Heart left ventricle (tissue), 16 donors: ENCODE measurements at regions not wholly inside any gene's neighbourhood (a gene's known extent, or its start where the extent isn't known, plus 50 kb on each side); places are given as distances from the start of the nearest gene placed in this dataset.

ENCODE experiments used
- ATAC-seq, 4 donors: fragments of 200-7000 bp; cut with Tn5 transposase; one replicate each; pipeline ENCODE4 v1.9.1; 2020 to 2022; ENCODE audit warnings: moderate library complexity in 4 of 4, mild to moderate bottlenecking in 3 of 4, moderate number of reproducible peaks in 1 of 4
- DNase-seq, 5 donors: peaks; one replicate each; pipeline ENCODE4 v3.0.0-alpha.2; 2020
- H3K27ac ChIP-seq, 12 donors: fragments of 200-600 bp; sonication (generic) in 4 of 12; one replicate each; pipeline versions ENCODE4 v1.5.0 to v1.8.0; 2016 to 2022; ENCODE audit warnings: mild to moderate bottlenecking in 2 of 12
- H3K27me3 ChIP-seq, 9 donors: fragments of 200-600 bp; sonication (generic) in 2 of 9; one replicate each; pipeline versions ENCODE4 v1.5.1 to v1.8.0; 2016 to 2022; ENCODE audit warnings: mild to moderate bottlenecking in 3 of 9
- H3K36me3 ChIP-seq, 9 donors: fragments of 200-600 bp; sonication (generic) in 2 of 9; one replicate each; pipeline versions ENCODE4 v1.5.0 to v1.8.0; 2018 to 2022; ENCODE audit warnings: mild to moderate bottlenecking in 2 of 9
- H3K4me1 ChIP-seq, 12 donors: fragments of 200-600 bp; sonication (generic) in 4 of 12; one replicate each; pipeline versions ENCODE4 v1.5.0 to v1.8.0; 2016 to 2022; ENCODE audit warnings: mild to moderate bottlenecking in 3 of 12
- H3K4me3 ChIP-seq, 12 donors: fragments of 200-600 bp; sonication (generic) in 4 of 12; one replicate each; pipeline versions ENCODE4 v1.5.0 to v1.8.0; 2017 to 2022; ENCODE audit warnings: mild to moderate bottlenecking in 9 of 12, moderate library complexity in 4 of 12
- H3K9me3 ChIP-seq, 12 donors: fragments of 200-600 bp; sonication (generic) in 4 of 12; one replicate each; pipeline versions ENCODE4 v1.5.0 to v1.8.0; 2016 to 2022; ENCODE audit warnings: mild to moderate bottlenecking in 1 of 12
- POLR2A ChIP-seq, 2 donors: fragments of 450-650 bp; IDR thresholded peaks; one replicate each; pipeline ENCODE4 v1.6.1; 2017; ENCODE audit warnings: antibody characterized with exemption in 2 of 2, mild to moderate bottlenecking in 2 of 2, moderate library complexity in 2 of 2
- WGBS, 4 donors: extraction: QIAGEN DNeasy Blood & Tissue Kit in 2 of 4; methylation state at CpG; one replicate each; pipeline versions ENCODE4 v1.1.5 to v1.1.7; 2013 to 2018; 5-methylcytosine and 5-hydroxymethylcytosine counted together
- intact Hi-C, 10 donors: fragments of 100-400 bp; cut with DNase I; formaldehyde crosslinking; loops; one replicate each; pipeline versions ENCODE4 v1.11.1 to v1.14.2; 2022
- TF ChIP-seq, protein P1 (sequence below), 12 donors: fragments of 200-600 bp; sonication (generic) in 4 of 12; IDR thresholded peaks; one replicate each; pipeline versions ENCODE4 v1.5.0 to v1.8.0; 2018 to 2022; ENCODE audit warnings: antibody characterized with exemption in 12 of 12, mild to moderate bottlenecking in 5 of 12
- donor health status: ischemic (EF 13 %, LVEDD 7.1; RV severe dilation, severe dysfunction).
- donor health status: healthy with polysubstance abuse.
- donor health status: DM: no; HTN: yes; CAD: no.
- donor health status: DM: no; HTN: no; CAD: no.
- donor health status: ischemic (EF 25% LVEDD 6.9; RV normal size, moderate dysfunction).
- donor health status: ischemic (EF 25% LVEDD 5.7; RV mildly dilated, moderate dysfunction).
- donor health status: healthy.
- donor health status: DM: yes; HTN: yes; CAD: no.
- donor health status: ischemic (EF 35%, LVEDD 5.7; RV mildly dilated, moderate dysfunction).
- donor health status: nonischemic (EF 11% LVEDD 7.7; RV severe dilation, severe dysfunction).
- donor health status: DM: yes; HTN: yes; CAD: no.
- donor health status: PGD.
- donor health status: ischemic (EF 29% LVEDD 5.4; RV normal size, mild dysfunction).
- donor health status: nonischemic (EF 23%, LVEDD 6.1; RV moderate dilation, normal function).

DNA sequence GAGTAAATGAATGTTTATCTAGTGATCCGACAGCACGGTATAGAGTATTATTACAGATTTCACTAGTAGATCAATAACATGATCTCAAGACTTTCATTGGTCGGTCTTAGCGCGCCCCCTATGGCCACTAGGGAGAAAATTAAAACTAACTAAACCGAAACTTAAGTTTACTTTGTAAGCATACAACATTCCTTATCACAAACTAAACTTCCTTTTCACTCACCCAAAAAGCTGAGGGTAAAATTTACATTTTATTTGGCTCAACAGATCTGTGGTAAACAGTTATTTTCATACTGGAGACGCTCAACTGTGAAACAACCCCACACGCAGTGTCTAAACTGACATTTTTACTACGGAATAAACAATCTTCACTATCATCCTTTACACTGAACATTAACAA, 215.6 kb upstream of the MAP2 start:
- Histone ChIP-seq H3K4me1 (no peaks in the 10 kb centered on the region), H3K36me3 (no peaks in the 10 kb centered on the region), H3K9me3 (no peaks in the 10 kb centered on the region), H3K4me3 (peak overlapping the region in 3 of 12 donors; percentile 27 to 31 (median 30)), H3K27ac (no peak overlapping the region), H3K27me3 (no peaks in the 10 kb centered on the region)
- ATAC-seq (no peak), DNase-seq (no peak)
- intact Hi-C loops = loop anchor here in 3 of 10 donors (5.0 to 10.0 kb wide), 2 partner anchors 741 to 743 kb away; no protein-coding TSS in a partner anchor
- TF ChIP-seq, protein P1, sequence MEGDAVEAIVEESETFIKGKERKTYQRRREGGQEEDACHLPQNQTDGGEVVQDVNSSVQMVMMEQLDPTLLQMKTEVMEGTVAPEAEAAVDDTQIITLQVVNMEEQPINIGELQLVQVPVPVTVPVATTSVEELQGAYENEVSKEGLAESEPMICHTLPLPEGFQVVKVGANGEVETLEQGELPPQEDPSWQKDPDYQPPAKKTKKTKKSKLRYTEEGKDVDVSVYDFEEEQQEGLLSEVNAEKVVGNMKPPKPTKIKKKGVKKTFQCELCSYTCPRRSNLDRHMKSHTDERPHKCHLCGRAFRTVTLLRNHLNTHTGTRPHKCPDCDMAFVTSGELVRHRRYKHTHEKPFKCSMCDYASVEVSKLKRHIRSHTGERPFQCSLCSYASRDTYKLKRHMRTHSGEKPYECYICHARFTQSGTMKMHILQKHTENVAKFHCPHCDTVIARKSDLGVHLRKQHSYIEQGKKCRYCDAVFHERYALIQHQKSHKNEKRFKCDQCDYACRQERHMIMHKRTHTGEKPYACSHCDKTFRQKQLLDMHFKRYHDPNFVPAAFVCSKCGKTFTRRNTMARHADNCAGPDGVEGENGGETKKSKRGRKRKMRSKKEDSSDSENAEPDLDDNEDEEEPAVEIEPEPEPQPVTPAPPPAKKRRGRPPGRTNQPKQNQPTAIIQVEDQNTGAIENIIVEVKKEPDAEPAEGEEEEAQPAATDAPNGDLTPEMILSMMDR (IDR thresholded peaks at IDR 0.05) = peak in 9 of 12 donors; percentile 32 to 60 (median 50)
- TF ChIP-seq POLR2A (IDR thresholded peaks at IDR 0.05) = no peak
- 26 to 47% (median 40%) methylated on average over 9 of the region's 9 CpGs for WGBS, 4 donors

DNA sequence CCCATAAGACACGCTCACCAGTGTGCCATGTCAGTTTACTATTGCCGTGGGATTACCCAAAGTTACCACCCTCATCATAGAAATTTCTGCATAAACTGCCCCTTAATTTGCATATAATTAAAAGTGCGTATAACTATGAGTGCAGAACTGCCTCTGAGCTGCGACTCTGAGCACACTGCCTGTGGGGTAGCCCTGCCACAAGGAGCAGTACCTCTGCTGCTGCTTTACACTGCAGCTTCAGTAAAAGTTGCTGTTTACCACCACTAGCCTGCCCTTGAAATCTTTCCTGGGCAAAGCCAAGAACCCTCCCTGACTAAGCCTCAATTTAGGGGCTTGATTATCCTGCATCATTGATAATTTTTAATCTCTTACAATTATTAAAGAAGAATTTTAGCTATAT, 213.9 kb upstream of the MAP2 start:
- Histone ChIP-seq H3K9me3 (peaks cover 0 to 2% (median 0%) of the 10 kb centered on the region in 12 donors), H3K4me1 (no peaks in the 10 kb centered on the region), H3K27ac (no peak overlapping the region), H3K4me3 (no peak overlapping the region), H3K36me3 (no peaks in the 10 kb centered on the region), H3K27me3 (no peaks in the 10 kb centered on the region)
- no peak for ATAC-seq
- no peak for TF ChIP-seq POLR2A (IDR thresholded peaks at IDR 0.05)
- TF ChIP-seq, protein P1 (IDR thresholded peaks at IDR 0.05) = no peak
- intact Hi-C loops = loop anchor here in 3 of 10 donors (5.0 to 10.0 kb wide), 2 partner anchors 743 to 745 kb away; no protein-coding TSS in a partner anchor
- DNase-seq = no peak
- WGBS, 4 donors = 87 to 89% (median 88%) methylated on average over 4 of the region's 4 CpGs

DNA sequence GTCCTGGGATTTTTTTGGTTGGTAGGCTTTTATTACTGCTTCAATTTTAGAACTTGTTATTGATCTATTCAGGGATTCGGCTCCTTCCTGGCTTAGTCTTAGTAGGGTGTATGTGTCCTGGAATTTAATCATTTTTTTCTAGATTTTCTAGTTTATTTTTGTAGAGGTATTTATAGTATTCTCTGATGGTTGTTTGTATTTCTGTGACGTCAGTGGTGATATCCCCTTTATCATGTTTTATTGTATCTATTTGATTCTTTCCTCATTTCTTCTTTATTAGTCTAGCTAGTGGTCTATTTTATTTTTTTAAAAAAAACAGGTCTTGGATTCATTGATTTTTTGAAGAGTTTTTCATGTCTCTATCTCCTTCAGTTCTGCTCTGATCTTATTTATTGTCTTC, 193.3 kb upstream of the MAP2 start:
- H3K27ac ChIP-seq = no peak overlapping the region
- 64 to 74% (median 70%) methylated on average over 2 of the region's 2 CpGs for WGBS, 4 donors
- intact Hi-C loops = no loop called here
- no peak for ATAC-seq
- peaks cover 0 to 4% (median 0%) of the 10 kb centered on the region in 12 donors for H3K9me3 ChIP-seq
- no peaks in the 10 kb centered on the region for H3K36me3 ChIP-seq
- H3K4me1 ChIP-seq = no peaks in the 10 kb centered on the region
- no peak overlapping the region for H3K4me3 ChIP-seq
- no peak for DNase-seq
- no peaks in the 10 kb centered on the region for H3K27me3 ChIP-seq
- TF ChIP-seq, protein P1 (IDR thresholded peaks at IDR 0.05) = no peak
- TF ChIP-seq POLR2A (IDR thresholded peaks at IDR 0.05) = no peak

DNA sequence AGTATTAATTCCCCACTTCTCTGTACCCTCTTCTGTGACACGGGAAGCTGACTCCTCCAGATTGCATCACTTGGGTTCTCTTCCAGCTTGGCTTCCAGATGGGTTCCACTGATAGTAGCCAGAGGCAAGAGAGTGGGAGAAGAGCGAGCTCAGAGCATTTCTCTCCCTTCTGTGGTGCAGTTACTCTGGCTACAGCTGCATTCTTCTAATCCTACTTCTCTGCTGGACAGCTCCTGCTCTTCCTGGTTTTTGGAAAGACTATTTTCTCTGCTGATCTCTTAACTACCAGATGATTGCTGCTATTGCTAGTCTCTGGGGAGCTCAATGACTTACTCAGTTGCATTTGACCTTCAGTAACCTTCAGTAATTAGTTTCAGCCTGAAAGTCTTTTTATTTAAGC, 187.5 kb upstream of the MAP2 start:
- ATAC-seq (no peak), DNase-seq (no peak)
- intact Hi-C loops = no loop called here
- WGBS, 4 donors = 30 to 47% (median 39%) methylated on average over 2 of the region's 2 CpGs
- H3K9me3 ChIP-seq = peaks cover 0 to 12% (median 7%) of the 10 kb centered on the region in 12 donors
- H3K36me3 ChIP-seq = no peaks in the 10 kb centered on the region
- TF ChIP-seq, protein P1 (IDR thresholded peaks at IDR 0.05) = no peak
- TF ChIP-seq POLR2A (IDR thresholded peaks at IDR 0.05) = no peak
- H3K4me1 ChIP-seq = no peaks in the 10 kb centered on the region
- H3K27ac ChIP-seq = no peak overlapping the region
- H3K27me3 ChIP-seq = no peaks in the 10 kb centered on the region
- H3K4me3 ChIP-seq = no peak overlapping the region
